COLO668 (cell line): ENCODE measurements at regions not wholly inside any gene's neighbourhood (a gene's known extent, or its start where the extent isn't known, plus 50 kb on each side); places are given as distances from the start of the nearest gene placed in this dataset.

ENCODE experiments used
- DNase-seq: peaks from one replicate; lab custom pipeline; 2025; ENCODE audit not compliant: unreplicated experiment; lab: John Stamatoyannopoulos, UW

- no peak for DNase-seq
Measured at GRCh38 chr4:156117743-156118142, 164.1 kb upstream of the CTSO start.

GRCh38 chr4:156116991-156117390 lies 163.3 kb upstream of the CTSO start:
- no peak for DNase-seq

GRCh38 chr4:156113138-156113765 lies 159.6 kb upstream of the CTSO start:
- no peak for DNase-seq

GRCh38 chr4:156111686-156112085 lies 158.0 kb upstream of the CTSO start:
- no peak for DNase-seq

- no peak for DNase-seq
Measured at GRCh38 chr4:156109943-156110900, 156.6 kb upstream of the CTSO start.

GRCh38 chr4:156109087-156109486 lies 155.4 kb upstream of the CTSO start:
- DNase-seq, result peak; percentile 13

- DNase-seq, result no peak
Measured at GRCh38 chr4:156103311-156103710, 149.6 kb upstream of the CTSO start.

GRCh38 chr4:156102411-156102810 lies 148.7 kb upstream of the CTSO start:
- DNase-seq, result no peak

GRCh38 chr4:156101571-156101970 lies 147.9 kb upstream of the CTSO start:
- DNase-seq, result no peak

- DNase-seq, result no peak
Measured at GRCh38 chr4:156100651-156101050, 147.0 kb upstream of the CTSO start.

- DNase-seq, result no peak
Measured at GRCh38 chr4:156098805-156099204, 145.1 kb upstream of the CTSO start.

- DNase-seq, result no peak
Measured at GRCh38 chr4:156085100-156085499, 131.4 kb upstream of the CTSO start.

GRCh38 chr4:156084373-156084772 lies 130.7 kb upstream of the CTSO start:
- DNase-seq, result no peak

GRCh38 chr4:156073976-156074375 lies 120.3 kb upstream of the CTSO start:
- no peak for DNase-seq

- DNase-seq, result no peak
Measured at GRCh38 chr4:156060661-156061060, 107.0 kb upstream of the CTSO start.

- DNase-seq, result no peak
Measured at GRCh38 chr4:156053174-156053573, 99.5 kb upstream of the CTSO start.

- DNase-seq, result no peak
Measured at GRCh38 chr4:156052116-156052515, 98.5 kb upstream of the CTSO start.

- peak; percentile 4 for DNase-seq
Measured at GRCh38 chr4:156038772-156039171, 85.1 kb upstream of the CTSO start.

- no peak for DNase-seq
Measured at GRCh38 chr4:156036496-156036895, 82.8 kb upstream of the CTSO start.

GRCh38 chr4:156029691-156030090 lies 76.0 kb upstream of the CTSO start:
- no peak for DNase-seq

- no peak for DNase-seq
Measured at GRCh38 chr4:156021298-156021697, 67.6 kb upstream of the CTSO start.

GRCh38 chr4:156019246-156019645 lies 65.6 kb upstream of the CTSO start:
- DNase-seq, result no peak
